ENCODE measurements at regions not wholly inside any gene's neighbourhood (a gene's known extent, or its start where the extent isn't known, plus 50 kb on each side); places are given as distances from the start of the nearest gene placed in this dataset.

DNA sequence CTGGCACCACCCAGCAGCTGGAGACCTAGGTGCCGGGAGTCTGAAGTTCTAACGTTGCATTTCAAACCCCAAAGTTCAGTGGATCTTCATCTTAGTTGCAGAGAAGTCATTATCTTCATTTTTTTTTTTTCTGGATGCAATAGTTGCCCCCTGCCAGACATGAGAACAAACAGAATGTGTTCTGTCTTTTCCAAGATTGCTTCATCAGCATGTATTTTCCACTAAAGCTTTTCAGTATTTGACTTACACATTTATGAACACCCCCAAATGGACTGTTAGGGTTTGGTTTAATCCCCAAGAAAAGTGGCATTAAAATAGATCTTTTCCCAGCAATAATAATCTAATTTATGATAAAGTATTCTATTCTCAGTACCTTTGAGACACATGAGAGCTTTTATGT lies 135.2 kb upstream of the OSMR start:
- Histone ChIP-seq H3K27me3 (no peaks in the 10 kb centered on the region), H3K4me1 (no peaks in the 10 kb centered on the region), H3K36me3 (no peaks in the 10 kb centered on the region), H3K4me3 (no peak overlapping the region), H3K9me3 (no peaks in the 10 kb centered on the region), H3K27ac (no peak overlapping the region)
- ATAC-seq (no peak), DNase-seq (no peak)
- intact Hi-C loops (cut with DNase I) = no loop called here
- no peak for TF ChIP-seq CTCF (IDR thresholded peaks at IDR 0.05)

DNA sequence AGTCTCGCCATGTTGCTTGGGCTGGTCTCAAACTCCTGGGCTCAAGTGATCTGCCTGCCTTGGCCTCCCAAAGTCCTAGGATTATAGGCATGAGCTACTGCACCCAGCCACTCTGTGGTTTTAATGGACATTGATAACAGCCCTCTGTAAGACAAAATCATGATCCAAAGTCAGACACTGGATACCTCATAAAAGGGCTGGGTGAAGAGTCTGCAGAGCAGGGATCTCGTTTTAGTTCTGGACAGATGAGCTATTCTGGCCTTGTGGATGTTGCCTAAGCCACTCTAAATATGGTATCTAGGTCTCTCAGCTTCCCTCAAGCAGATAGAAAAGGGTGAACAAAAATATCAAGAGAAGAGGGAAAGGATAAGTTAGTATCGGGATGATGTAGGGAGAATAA lies 133.4 kb upstream of the OSMR start:
- no peak for ATAC-seq
- intact Hi-C loops (cut with DNase I) = no loop called here
- H3K27me3 ChIP-seq = no peaks in the 10 kb centered on the region
- H3K4me3 ChIP-seq = no peak overlapping the region
- H3K36me3 ChIP-seq = no peaks in the 10 kb centered on the region
- H3K4me1 ChIP-seq = no peaks in the 10 kb centered on the region
- no peak for TF ChIP-seq CTCF (IDR thresholded peaks at IDR 0.05)
- DNase-seq = no peak
- no peak overlapping the region for H3K27ac ChIP-seq
- no peaks in the 10 kb centered on the region for H3K9me3 ChIP-seq

DNA sequence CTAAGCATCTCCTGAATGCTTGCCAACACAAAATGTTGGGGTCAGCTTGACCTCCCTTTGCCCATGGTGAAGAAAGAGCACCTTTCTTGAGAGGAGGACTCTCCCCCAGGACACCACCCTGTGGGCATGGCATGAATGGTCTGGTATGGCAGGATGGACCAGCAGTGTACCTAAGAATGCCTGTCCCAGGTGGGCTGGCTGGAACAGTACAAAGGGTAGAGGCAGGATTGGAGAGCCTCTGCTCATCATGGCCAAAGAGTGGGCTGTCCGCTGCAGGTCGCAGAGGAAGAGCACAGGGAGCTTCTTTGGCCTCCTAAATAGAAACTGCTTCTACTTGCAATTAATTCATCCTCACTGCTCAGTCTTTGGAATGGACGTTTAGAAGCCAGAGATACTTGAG lies 131.6 kb upstream of the OSMR start:
- H3K9me3 ChIP-seq = no peaks in the 10 kb centered on the region
- ATAC-seq (no peak), DNase-seq (no peak)

GRCh38 chr5:38714703-38715355 lies 131.0 kb upstream of the OSMR start:
- no peaks in the 10 kb centered on the region for H3K27me3 ChIP-seq
- DNase-seq (no peak), ATAC-seq (no peak)
- no peak overlapping the region for H3K4me3 ChIP-seq
- H3K4me1 ChIP-seq = no peaks in the 10 kb centered on the region
- H3K36me3 ChIP-seq = no peaks in the 10 kb centered on the region
- no peak for TF ChIP-seq CTCF (IDR thresholded peaks at IDR 0.05)
- no peaks in the 10 kb centered on the region for H3K9me3 ChIP-seq
- intact Hi-C loops (cut with DNase I) = no loop called here
- H3K27ac ChIP-seq = no peak overlapping the region

More for the DNA sequence above, 131.6 kb upstream of the OSMR start:
- intact Hi-C loops (cut with DNase I) = no loop called here
- Histone ChIP-seq H3K27me3 (no peaks in the 10 kb centered on the region), H3K4me3 (no peak overlapping the region), H3K4me1 (no peaks in the 10 kb centered on the region), H3K27ac (no peak overlapping the region), H3K36me3 (no peaks in the 10 kb centered on the region)
- TF ChIP-seq CTCF (IDR thresholded peaks at IDR 0.05) = no peak

DNA sequence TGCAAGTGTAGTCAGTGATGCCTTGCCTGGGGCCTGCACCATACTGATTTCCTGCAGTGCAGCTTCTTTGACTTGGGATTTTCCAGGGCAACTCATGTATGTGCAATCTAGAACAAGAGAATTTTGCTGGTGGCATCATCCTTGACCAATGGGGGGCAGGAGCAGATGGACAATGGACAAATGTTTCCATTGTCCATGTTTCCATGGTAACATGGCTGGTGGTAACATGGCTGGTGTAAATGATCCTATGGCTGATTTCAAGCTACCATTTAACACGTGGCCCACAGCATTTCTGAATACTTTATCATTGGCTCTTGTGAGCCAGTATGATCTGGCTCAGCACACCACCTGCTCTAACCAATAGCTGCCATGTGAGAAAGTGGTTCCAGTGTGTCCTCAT lies 130.1 kb upstream of the OSMR start:
- intact Hi-C loops (cut with DNase I) = no loop called here
- no peak for TF ChIP-seq CTCF (IDR thresholded peaks at IDR 0.05)
- DNase-seq (no peak), ATAC-seq (no peak)
- no peak overlapping the region for H3K27ac ChIP-seq
- H3K36me3 ChIP-seq = no peaks in the 10 kb centered on the region
- H3K4me1 ChIP-seq = no peaks in the 10 kb centered on the region
- no peaks in the 10 kb centered on the region for H3K9me3 ChIP-seq
- no peak overlapping the region for H3K4me3 ChIP-seq
- no peaks in the 10 kb centered on the region for H3K27me3 ChIP-seq
